ENCODE measurements at regions not wholly inside any gene's neighbourhood (a gene's known extent, or its start where the extent isn't known, plus 50 kb on each side); places are given as distances from the start of the nearest gene placed in this dataset.

GRCh38 chr1:209531006-209531405 lies 52.5 kb upstream of the CAMK1G start:
- TF ChIP-seq POLR2AphosphoS5 (IDR thresholded peaks at IDR 0.05; ENCODE audit: low read depth, low read length), result no peak
- TF ChIP-seq SIN3A (IDR thresholded peaks at IDR 0.05; ENCODE audit: borderline replicate concordance, insufficient read depth, low read length), result no peak

Data from PFSK-1 (cell line).